Astrocyte of the spinal cord (primary cell): ENCODE measurements at regions not wholly inside any gene's neighbourhood (a gene's known extent, or its start where the extent isn't known, plus 50 kb on each side); places are given as distances from the start of the nearest gene placed in this dataset.
"Not testable (repeated sequence)": the region's sequence is repeated elsewhere in the genome, so short reads cannot be mapped to it uniquely, and the experiment has no call there.

Source experiments
- DNase-seq: peaks from one replicate; pipeline ENCODE4 v3.0.0; 2011; ENCODE audit warnings: low read depth, low spot score
- H3K4me3 ChIP-seq: 2 replicates; pipeline ENCODE4 v1.5.1; 2011; ENCODE audit warnings: low read depth, mild to moderate bottlenecking, low read length, moderate library complexity
- in situ Hi-C: cut with HindIII; loops from 2 replicates; pipeline ENCODE4 v1.10.0; 2017; ENCODE audit warnings: low sequenced_read_pairs
- TF ChIP-seq, protein P1 (sequence below): IDR thresholded peaks from 2 replicates; pipeline ENCODE4 v1.5.1; 2012; ENCODE audit warnings: low read depth, mild to moderate bottlenecking, low read length, inconsistent platforms

DNA sequence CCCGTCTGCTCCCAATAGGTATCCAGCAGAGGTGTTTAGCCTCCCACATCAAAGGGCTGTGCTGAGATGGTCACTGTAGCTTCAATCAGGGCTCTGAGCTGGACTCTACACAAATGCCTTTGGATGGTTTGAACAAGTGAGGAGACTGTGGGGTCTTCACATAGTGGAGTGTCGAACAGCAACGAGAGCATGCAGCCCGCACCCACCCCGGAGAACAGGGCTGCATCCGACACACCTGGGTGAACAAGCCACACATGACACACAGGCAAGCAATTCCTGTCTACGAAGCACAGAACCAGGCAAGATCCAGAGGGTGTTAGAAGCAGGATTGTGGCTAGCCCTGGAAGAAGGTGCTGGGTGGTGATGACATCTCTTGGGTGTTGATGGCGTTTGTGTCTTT is 58.0 kb upstream of the FGF3 start:
- no peak overlapping the region for H3K4me3 ChIP-seq
- TF ChIP-seq, protein P1, sequence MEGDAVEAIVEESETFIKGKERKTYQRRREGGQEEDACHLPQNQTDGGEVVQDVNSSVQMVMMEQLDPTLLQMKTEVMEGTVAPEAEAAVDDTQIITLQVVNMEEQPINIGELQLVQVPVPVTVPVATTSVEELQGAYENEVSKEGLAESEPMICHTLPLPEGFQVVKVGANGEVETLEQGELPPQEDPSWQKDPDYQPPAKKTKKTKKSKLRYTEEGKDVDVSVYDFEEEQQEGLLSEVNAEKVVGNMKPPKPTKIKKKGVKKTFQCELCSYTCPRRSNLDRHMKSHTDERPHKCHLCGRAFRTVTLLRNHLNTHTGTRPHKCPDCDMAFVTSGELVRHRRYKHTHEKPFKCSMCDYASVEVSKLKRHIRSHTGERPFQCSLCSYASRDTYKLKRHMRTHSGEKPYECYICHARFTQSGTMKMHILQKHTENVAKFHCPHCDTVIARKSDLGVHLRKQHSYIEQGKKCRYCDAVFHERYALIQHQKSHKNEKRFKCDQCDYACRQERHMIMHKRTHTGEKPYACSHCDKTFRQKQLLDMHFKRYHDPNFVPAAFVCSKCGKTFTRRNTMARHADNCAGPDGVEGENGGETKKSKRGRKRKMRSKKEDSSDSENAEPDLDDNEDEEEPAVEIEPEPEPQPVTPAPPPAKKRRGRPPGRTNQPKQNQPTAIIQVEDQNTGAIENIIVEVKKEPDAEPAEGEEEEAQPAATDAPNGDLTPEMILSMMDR = no peak
- no peak for DNase-seq
- in situ Hi-C loops = no loop called here

DNA sequence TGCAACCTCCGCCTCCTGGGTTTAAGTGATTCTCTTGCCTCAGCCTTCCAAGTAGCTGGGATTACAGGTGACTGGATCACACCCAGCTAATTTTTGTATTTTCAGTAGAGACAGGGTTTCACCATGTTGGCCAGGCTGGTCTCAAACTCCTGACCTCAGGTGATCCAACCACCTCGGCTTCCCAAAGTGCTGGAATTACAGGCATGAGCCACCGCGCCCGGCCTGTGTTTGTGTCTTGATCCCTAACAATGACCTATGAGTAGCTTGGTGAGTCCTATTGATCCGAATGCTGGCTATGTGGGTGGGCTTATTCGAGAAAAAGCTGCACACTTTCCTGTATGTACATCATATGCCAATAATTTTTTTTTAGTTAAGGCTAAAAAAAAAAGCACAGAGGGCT is 58.5 kb upstream of the FGF3 start:
- H3K4me3 ChIP-seq, in situ Hi-C loops, DNase-seq: not testable (repeated sequence)

DNA sequence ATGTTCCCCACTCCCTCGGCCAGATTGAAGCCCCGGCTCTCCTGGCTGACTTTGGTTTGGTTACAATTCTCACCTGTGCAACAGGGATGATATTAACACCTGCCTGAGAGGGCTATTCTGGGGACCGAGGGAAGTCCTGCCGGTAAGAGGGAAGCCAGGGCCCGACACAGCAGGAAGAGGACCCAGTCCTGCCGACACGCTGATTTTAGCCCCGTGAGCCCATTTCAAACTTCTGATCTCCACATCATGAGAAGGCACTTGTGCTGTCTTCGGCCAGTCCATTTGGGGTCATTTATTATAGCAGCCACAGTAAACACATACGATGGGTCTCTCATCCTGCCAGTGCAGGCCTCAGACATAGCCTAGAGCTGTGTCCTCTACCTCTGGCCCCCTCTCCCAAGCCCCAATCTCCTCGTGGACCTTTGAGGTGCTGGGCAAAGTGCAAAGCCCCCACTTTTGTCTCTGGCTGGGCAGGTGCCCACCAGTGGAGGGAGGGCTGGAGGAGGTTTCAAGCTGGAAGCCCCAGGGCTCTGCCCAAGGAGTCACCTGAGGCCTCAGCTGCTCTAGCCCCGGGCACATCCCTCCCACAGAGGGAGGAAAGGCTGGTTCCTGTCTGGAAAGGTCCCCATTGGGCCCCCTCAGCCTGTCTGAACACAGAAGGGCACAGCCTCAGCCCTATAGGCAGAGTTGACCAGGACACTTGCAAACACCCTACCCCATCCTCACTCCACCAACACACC is 59.1 kb upstream of the FGF3 start:
- no peak overlapping the region for H3K4me3 ChIP-seq
- TF ChIP-seq, protein P1 = no peak
- in situ Hi-C loops = no loop called here
- no peak for DNase-seq

DNA sequence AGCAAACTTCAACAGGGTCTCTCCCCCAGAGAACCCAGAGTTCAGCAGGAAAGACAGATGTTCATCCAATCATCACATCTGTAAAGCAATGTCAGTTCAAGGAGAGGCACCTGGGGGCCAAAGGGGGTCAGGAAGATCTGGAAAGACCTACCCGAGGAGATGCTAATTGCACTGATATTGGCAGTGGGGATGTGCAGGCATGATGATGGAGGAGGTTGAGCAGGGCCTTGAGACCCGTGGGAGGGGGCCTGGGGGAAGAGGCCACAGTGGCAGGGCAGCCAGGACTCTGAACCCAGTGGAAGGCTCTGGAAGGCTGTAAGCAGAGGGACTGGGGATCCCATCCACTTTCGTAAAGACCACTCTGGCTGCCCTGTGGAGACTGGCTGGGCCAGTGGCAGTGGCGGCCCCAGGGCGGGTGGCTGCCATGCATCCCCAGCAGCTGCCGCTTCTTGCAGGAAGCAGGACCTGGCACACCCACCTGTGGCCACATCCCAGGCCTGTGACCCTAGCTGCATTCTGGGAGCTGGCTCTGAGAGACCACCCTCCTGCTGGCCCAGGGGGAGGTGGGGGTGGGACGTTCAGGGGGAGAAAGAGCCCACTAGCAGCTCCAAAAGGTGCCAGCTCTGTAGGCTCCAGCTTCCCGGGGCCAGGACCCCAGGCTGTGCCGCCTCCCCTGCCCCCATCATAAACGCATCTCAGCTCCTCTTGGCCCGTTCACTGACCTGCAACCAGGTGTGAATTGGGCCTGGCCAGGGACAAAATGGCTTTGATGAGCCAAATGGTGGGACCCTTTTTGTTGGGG is 59.9 kb upstream of the FGF3 start:
- no peak overlapping the region for H3K4me3 ChIP-seq
- in situ Hi-C loops = no loop called here
- DNase-seq = no peak
- TF ChIP-seq, protein P1 = no peak

DNA sequence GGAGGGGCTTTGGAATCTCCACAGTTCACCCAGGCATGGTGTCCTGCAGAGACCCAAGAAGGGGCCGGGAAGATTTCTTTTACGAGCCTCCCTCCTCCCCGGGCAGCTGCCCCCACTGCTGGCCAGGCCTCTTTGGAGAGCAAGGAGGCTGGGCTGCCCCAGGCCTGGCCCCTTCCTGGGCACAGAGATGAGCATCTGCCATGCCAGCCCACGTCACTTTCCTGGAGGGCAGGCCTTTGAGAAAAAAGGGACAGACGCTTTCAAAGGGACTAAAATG is 60.5 kb upstream of the FGF3 start:
- TF ChIP-seq, protein P1 = no peak
- in situ Hi-C loops = no loop called here
- DNase-seq = no peak
- no peak overlapping the region for H3K4me3 ChIP-seq

DNA sequence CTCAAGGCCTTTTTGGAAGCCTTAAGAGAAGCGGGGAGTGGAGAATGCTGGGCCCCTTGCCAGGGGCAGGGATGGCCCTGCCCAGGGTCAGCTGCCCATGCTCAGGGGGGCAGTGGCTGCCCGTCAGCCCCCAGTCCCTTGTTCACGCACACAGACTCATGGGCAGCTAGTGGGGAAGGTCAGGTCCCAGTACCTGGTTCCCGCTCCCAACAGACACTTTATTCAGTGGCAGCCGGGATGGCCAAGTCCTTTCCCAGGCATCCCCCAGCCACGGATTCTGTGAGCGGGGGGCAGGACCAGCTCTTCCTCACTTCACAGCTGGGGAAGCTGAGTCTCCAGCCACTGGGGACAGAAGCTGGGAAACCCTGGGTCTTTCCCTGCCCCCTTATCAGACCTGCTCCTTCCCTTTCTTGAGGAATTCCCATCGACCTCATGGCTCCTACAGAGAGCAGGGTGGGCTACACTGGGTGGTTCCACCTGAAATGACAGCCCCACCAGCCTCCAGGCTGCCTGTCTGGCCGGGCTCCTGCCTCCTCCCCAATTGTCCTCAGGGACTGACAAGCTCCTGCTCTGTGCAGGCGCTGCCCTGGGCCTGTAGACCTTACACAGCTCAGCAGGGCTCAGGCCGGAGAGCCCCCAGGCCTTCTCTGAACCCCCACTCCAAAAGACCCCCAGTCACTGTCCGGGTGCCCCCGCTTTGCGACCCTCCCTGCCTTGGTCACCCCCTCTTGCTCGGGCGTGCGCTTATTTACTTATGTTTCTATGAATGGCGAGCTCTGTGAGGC is 61.0 kb upstream of the FGF3 start:
- H3K4me3 ChIP-seq = no peak overlapping the region
- in situ Hi-C loops = no loop called here
- TF ChIP-seq, protein P1 = no peak
- DNase-seq = no peak
